ENCODE measurements at regions not wholly inside any gene's neighbourhood (a gene's known extent, or its start where the extent isn't known, plus 50 kb on each side); places are given as distances from the start of the nearest gene placed in this dataset.

- TF ChIP-seq CTCF (conservative IDR thresholded peaks at IDR 0.05), result no peak
- H3K27ac ChIP-seq, result no peak overlapping the region
Observed at GRCh38 chr5:77550406-77550805, 58.3 kb upstream of the WDR41 start.

DNA sequence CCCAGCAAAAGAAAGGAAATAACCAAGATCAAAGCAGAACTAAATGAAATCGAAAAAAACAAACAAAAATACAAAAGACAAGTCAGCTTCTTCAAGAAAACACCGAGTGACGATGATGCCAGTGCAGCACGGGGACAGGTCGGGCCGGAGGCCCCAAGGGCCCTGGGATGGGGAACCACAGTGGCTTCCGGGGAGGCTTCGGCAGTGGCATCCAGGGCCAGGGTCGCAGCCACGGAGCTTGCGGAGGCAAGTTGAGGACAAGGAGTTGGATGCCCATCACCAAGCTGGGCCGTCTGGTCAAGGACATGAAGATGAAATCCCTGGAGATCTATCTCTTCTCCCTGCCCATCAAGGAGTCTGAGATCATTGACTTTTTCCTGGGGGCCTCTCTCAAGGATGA lies 53.2 kb upstream of the WDR41 start:
- H3K27ac ChIP-seq, result no peak overlapping the region
- TF ChIP-seq CTCF (conservative IDR thresholded peaks at IDR 0.05), result no peak
